NCI-H82 treated with DMSO at 0.1 percent for 48 hours (cell line): ENCODE measurements at regions not wholly inside any gene's neighbourhood (a gene's known extent, or its start where the extent isn't known, plus 50 kb on each side); places are given as distances from the start of the nearest gene placed in this dataset.

Experiments used
- DNase-seq: peaks from one replicate; lab custom pipeline; 2025; ENCODE audit not compliant: unreplicated experiment; lab: John Stamatoyannopoulos, UW

DNA sequence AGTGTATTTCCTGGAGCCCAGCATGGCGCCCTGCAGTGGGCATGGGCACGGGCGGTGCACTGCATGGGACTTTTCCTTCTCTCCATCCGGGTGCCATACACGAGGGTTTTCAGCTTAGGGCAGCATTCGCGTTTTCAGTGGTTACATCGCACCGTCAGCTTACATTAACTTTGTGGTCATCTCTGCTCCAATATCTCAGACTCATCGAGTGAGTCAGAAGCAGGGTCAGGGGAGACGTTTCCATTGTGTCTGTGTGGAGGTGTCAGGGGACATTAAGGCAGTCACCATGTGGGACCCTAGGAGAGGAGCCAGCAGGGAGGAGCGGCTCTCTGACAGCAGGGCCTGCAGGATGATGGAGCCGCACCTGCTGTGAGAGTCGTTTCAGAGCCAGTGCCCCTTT is 541.0 kb downstream of the FGF9 start:
- no peak for DNase-seq

GRCh38 chr13:22212576-22212975 is 541.7 kb downstream of the FGF9 start:
- no peak for DNase-seq

- no peak for DNase-seq
Observed at GRCh38 chr13:22214184-22214583, 543.3 kb downstream of the FGF9 start.

GRCh38 chr13:22218797-22219196 is 547.9 kb downstream of the FGF9 start:
- no peak for DNase-seq

GRCh38 chr13:22219709-22220108 is 548.8 kb downstream of the FGF9 start:
- no peak for DNase-seq

- DNase-seq, result peak; percentile 10
Observed at GRCh38 chr13:22220151-22221135, 549.6 kb downstream of the FGF9 start.

DNA sequence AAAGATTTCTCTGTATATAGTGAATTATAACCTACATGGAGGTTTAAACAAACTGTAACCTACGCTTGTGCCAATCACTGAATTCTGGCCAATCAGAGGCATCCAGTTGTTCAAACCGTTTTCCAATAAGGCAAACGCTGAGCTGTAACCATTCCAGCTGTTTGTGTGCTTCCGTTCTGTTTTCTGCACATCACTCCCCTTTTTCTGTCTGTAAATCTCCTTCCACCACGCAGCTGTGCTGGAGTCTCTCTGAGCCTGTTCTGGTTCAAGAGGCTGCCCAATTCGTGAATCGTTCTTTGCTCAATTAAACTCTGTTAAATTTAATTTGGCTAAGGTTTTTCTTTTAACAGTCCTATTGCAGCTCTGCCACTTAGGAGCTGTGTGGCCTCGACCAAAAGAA is 552.5 kb downstream of the FGF9 start:
- DNase-seq, result no peak

DNA sequence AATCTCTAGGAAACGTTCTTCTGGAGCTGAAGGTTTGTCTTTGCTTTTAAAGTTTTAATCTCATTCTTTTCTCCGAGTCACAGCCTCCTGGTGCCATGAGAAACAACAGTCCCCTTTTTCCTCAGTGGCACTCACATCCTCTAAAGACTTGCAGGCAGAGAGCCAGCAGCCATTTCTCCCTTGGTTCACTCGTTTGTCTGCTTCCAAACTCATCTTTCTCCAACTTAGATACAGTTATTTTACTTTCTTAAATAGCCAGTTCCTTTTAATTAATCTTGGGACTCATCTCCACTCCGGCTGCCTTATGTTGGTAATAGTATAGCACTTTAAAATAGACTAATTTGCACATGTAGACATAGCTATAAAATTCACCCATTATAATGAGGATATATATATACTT is 555.2 kb downstream of the FGF9 start:
- DNase-seq, result no peak

DNA sequence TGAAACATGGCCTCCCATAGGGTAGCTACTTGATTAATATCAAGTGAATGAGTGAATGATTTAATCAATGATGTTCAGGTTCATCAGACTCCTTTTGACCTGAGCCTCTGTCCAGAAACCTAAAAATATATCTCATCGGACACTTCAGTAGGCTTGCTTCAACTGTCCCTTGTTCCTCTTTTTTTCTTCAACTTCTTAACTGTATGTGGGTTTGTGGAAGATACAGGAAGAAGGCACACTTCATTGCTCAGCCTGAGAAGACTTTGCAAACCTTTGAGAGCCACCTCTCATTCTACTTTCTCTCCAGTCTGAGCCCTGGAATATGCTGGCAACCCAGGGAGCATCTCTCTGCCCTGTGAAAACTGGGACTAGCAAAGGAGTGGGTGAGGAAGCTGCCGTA is 557.0 kb downstream of the FGF9 start:
- no peak for DNase-seq

DNA sequence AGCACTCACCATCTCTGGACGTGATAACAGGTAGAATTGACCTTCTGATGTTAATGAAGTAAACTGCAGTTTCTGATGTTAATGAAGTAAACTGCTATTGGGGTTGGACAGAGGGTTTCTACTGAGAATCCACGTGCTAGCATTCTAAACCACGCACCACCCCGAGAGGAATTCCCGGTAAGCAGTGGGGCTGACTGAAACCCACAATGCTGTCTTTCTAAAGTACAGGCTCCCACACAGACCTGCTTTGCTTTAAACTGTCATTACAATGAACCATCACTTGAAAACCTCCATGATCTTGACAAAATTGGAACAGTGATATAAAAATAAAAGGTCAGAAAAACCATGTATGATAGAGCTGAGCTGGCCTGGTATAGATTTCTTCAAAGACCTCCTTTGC is 559.0 kb downstream of the FGF9 start:
- no peak for DNase-seq

DNA sequence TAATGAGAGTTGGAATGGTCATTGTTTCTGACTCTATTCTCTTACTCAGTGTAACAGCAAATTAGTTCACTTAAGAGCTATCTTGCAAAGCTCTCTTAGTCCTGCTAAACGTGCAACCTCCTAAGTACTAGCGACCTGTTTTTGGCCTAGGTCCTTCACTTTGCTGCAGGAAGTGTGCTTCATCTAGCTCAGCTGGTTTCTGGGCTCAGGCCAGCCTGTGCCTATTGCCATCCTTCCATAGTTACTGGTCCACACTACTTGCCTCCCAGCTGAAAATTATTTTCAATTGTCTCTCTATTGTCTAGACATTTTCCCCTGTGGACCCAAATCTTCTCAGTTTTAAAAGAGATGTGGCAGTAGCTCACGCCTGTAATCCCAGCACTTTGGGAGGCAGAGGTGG is 561.3 kb downstream of the FGF9 start:
- DNase-seq, result no peak

GRCh38 chr13:22235285-22235949 is 564.5 kb downstream of the FGF9 start:
- DNase-seq, result no peak

GRCh38 chr13:22235950-22236290 is 565.0 kb downstream of the FGF9 start:
- DNase-seq, result no peak

DNA sequence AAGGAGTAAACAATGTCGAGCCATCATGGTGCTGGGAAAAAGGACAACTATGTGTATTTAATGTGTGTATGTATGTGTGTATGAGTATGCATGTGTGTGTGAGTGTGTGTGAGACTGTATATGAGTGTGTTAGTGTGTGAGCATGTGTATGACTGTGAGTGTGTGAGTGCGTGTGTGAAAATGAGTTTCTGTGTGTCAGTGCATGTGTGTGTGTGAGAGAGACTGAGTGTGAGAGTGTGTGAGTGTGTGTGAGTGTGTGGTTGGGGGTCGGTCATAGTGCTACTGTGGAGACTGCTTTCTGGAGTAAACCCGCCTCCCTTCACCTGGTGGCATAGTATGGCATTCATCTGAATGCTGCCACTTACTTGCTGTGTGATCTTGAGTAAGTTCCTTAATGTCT is 567.4 kb downstream of the FGF9 start:
- DNase-seq, result no peak

DNA sequence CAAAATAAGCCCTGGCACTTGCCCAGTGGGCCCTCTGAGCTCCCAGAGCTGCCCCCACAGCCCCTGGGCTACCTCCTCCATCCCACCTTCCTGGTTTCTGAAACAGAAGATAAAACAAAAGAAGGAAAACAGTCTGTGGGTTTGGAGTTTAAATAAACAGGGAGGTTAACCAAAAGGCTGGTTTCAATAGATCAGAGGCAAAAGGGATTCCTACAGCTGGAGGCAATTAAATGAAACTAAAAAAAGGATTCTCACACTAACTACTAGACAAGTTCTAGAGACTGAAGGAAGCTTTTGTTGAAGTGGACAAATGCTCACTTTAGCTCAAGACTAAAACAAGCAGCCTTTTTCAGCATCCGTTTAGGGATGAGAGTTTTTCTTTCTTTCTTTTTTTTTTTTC is 569.8 kb downstream of the FGF9 start:
- no peak for DNase-seq

- DNase-seq, result no peak
Observed at GRCh38 chr13:22243469-22244163, 572.7 kb downstream of the FGF9 start.

DNA sequence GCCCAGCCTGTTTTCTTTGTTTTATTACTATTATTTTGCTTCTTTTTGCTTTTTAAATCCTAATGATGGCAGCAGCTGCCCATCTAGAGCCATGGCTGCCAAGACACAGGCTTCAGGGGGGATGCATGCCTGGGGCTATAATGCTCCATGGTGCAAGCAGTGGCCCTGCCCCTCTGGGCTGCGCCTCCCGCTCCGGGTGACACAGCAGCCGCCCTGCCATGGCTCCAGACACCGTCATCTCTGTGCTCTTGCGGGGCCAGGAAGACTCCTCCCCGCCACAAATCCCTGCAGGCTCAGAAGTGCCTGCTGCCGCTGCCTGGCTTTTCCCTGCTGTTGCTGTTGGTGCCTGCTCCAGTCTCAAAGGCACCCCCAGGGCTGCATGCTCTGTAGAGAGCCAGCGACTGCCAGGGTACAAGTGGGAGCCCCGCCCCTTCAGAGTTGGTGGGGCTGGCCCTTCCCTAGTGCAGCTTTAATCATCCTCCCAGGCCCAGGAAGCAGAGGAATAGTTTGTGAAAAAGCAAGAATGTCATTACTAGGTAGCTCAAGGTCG is 581.5 kb downstream of the FGF9 start:
- no peak for DNase-seq

- DNase-seq, result no peak
Observed at GRCh38 chr13:22253107-22253506, 582.2 kb downstream of the FGF9 start.

DNA sequence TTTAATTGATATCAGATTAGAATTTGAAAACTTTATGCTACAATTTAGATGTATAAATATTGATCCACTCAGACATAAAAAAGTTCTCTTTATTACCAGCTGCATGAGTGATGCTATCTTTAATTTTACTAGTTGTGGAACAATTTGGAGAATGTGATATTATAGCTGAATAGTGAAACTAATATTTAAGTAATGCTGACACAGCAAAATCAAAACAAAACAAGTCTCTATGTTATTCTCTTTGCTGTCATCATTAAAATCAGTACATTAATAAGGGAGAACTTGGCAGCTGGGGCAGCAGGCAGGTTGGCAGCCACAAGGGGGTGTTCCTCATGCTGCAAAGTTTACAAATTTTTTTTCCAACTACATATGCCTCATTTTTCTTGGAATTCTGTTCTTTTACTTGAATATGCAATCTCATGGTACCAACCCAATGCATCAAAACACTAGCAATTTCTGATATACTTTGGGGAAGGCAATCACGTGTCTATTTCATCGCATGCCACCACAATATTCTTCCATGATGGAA is 585.3 kb downstream of the FGF9 start:
- DNase-seq, result no peak

DNA sequence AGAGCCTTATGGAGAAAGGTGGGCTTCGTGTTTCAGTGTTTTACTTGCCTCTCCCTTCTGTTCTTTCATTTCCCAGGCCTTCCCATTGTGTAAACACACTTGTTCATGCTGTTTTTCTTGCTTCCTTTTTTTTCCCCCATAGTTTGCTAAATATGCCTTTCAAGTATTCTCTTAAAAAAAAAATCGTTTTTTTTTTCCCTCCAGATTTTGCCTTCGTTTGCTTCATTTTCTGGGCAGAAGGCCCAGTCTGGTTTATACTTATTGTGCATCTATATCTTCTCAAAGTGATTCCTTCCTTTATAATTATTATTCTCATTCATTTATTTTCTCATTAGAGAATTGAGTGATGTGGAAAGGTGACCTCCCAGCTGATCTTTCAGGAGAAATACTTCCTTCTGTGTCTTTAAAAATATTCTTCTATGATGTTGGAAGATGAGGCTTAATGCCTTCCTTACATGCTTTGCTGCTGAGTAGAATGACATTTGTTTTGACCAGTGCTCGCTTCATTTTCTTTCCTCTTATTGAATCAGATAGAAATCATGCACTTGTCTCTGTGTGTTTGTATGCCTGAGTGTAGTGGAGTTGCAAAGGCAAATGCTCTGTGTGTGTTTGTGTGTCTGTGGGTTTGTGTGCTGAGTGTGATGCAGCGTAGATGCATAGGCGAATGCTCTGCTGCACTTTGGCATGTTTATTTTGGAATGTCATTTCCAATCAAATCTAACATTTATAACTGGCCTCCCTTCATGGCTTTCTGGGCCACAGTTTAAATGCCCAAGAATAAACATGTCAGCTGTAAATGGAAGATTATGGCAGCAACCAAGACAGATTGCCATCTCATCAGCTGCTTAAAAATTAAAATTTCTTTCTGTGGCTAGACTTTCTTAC is 591.4 kb downstream of the FGF9 start:
- no peak for DNase-seq
